ENCODE measurements at regions not wholly inside any gene's neighbourhood (a gene's known extent, or its start where the extent isn't known, plus 50 kb on each side); places are given as distances from the start of the nearest gene placed in this dataset.
A peak's percentile ranks its signal among the peaks of the same experiment; 100 is the strongest.

- H3K4me3 ChIP-seq (ENCODE audit: low read depth, low read length), result no peak overlapping the region
- DNase-seq (ENCODE audit: low read depth), result no peak
- no peak for TF ChIP-seq CTCF (IDR thresholded peaks at IDR 0.05; ENCODE audit: insufficient read depth, low read depth, low read length)
These were observed 84.8 kb downstream of the OAT start for GRCh38 chr10:124333931-124334330.

- H3K4me3 ChIP-seq (ENCODE audit: low read depth, low read length), result no peak overlapping the region
- peak; percentile 76 for DNase-seq (ENCODE audit: low read depth)
- TF ChIP-seq CTCF (IDR thresholded peaks at IDR 0.05; ENCODE audit: insufficient read depth, low read depth, low read length), result no peak
These were observed 86.3 kb downstream of the OAT start for GRCh38 chr10:124332426-124332825.

- no peak for DNase-seq (ENCODE audit: low read depth)
- no peak for TF ChIP-seq CTCF (IDR thresholded peaks at IDR 0.05; ENCODE audit: insufficient read depth, low read depth, low read length)
- no peak overlapping the region for H3K4me3 ChIP-seq (ENCODE audit: low read depth, low read length)
These were observed 88.8 kb downstream of the OAT start for GRCh38 chr10:124329941-124330340.

- DNase-seq (ENCODE audit: low read depth), result no peak
- H3K4me3 ChIP-seq (ENCODE audit: low read depth, low read length), result no peak overlapping the region
- TF ChIP-seq CTCF (IDR thresholded peaks at IDR 0.05; ENCODE audit: insufficient read depth, low read depth, low read length), result no peak
These were observed 89.4 kb downstream of the OAT start for GRCh38 chr10:124329362-124329761.

- TF ChIP-seq CTCF (IDR thresholded peaks at IDR 0.05; ENCODE audit: insufficient read depth, low read depth, low read length), result no peak
- DNase-seq (ENCODE audit: low read depth), result no peak
- H3K4me3 ChIP-seq (ENCODE audit: low read depth, low read length), result no peak overlapping the region
These were observed 90.1 kb downstream of the OAT start for GRCh38 chr10:124328477-124329220.

- H3K4me3 ChIP-seq (ENCODE audit: low read depth, low read length), result no peak overlapping the region
- DNase-seq (ENCODE audit: low read depth), result no peak
- TF ChIP-seq CTCF (IDR thresholded peaks at IDR 0.05; ENCODE audit: insufficient read depth, low read depth, low read length), result no peak
These were observed 92.6 kb downstream of the OAT start for GRCh38 chr10:124325998-124326636.

- H3K4me3 ChIP-seq (ENCODE audit: low read depth, low read length), result no peak overlapping the region
- no peak for TF ChIP-seq CTCF (IDR thresholded peaks at IDR 0.05; ENCODE audit: insufficient read depth, low read depth, low read length)
- no peak for DNase-seq (ENCODE audit: low read depth)
These were observed 93.1 kb downstream of the OAT start for GRCh38 chr10:124325633-124325914.

Data from fibroblast of villous mesenchyme (primary cell).